Activated CD4-positive, alpha-beta T cell treated with anti-CD3 and anti-CD28 coated beads for 4 hours (primary cell): ENCODE measurements at regions not wholly inside any gene's neighbourhood (a gene's known extent, or its start where the extent isn't known, plus 50 kb on each side); places are given as distances from the start of the nearest gene placed in this dataset.
"Not testable (repeated sequence)": the region's sequence is repeated elsewhere in the genome, so short reads cannot be mapped to it uniquely, and the experiment has no call there.

Source experiments
- DNase-seq, 2 donors: peaks; one replicate each; pipeline ENCODE4 v3.0.0-alpha.2; 2020

- DNase-seq: no peak
Measured at GRCh38 chr1:30550365-30551220, 172.8 kb downstream of the MATN1 start.

- not testable (repeated sequence) for DNase-seq
Measured at GRCh38 chr1:30549872-30550271, 173.5 kb downstream of the MATN1 start.

- no peak for DNase-seq
Measured at GRCh38 chr1:30548294-30548693, 175.1 kb downstream of the MATN1 start.

- not testable (repeated sequence) for DNase-seq
Measured at GRCh38 chr1:30547326-30547725, 176.1 kb downstream of the MATN1 start.

- DNase-seq: no peak
Measured at GRCh38 chr1:30545365-30545764, 178.0 kb downstream of the MATN1 start.

- DNase-seq: no peak
Measured at GRCh38 chr1:30541721-30542485, 181.5 kb downstream of the MATN1 start.

GRCh38 chr1:30540611-30541192 lies 182.7 kb downstream of the MATN1 start:
- no peak for DNase-seq

- no peak for DNase-seq
Measured at GRCh38 chr1:30539884-30540283, 183.5 kb downstream of the MATN1 start.

GRCh38 chr1:30538993-30539867 lies 184.2 kb downstream of the MATN1 start:
- DNase-seq: no peak

GRCh38 chr1:30538226-30538992 lies 185.0 kb downstream of the MATN1 start:
- DNase-seq: no peak

GRCh38 chr1:30537279-30537678 lies 186.1 kb downstream of the MATN1 start:
- no peak for DNase-seq

GRCh38 chr1:30536530-30536929 lies 186.9 kb downstream of the MATN1 start:
- DNase-seq: no peak

- no peak for DNase-seq
Measured at GRCh38 chr1:30535595-30536325, 187.6 kb downstream of the MATN1 start.

- no peak for DNase-seq
Measured at GRCh38 chr1:30534551-30534940, 188.8 kb downstream of the MATN1 start.

GRCh38 chr1:30533796-30534550 lies 189.4 kb downstream of the MATN1 start:
- no peak for DNase-seq

GRCh38 chr1:30533141-30533540 lies 190.2 kb downstream of the MATN1 start:
- no peak for DNase-seq

- DNase-seq: no peak
Measured at GRCh38 chr1:30532621-30533020, 190.8 kb downstream of the MATN1 start.

GRCh38 chr1:30527511-30528140 lies 195.8 kb downstream of the MATN1 start:
- no peak for DNase-seq

GRCh38 chr1:30526652-30527345 lies 196.6 kb downstream of the MATN1 start:
- no peak for DNase-seq
